ENCODE measurements at regions not wholly inside any gene's neighbourhood (a gene's known extent, or its start where the extent isn't known, plus 50 kb on each side); places are given as distances from the start of the nearest gene placed in this dataset.

- TF ChIP-seq EZH2 (IDR thresholded peaks at IDR 0.05; ENCODE audit: borderline replicate concordance): no peak
- no peaks in the 10 kb centered on the region for H4K20me1 ChIP-seq (ENCODE audit: insufficient read depth, poor library complexity, severe bottlenecking)
Measured at GRCh38 chr5:17799521-17799920, 165.3 kb downstream of the TAF11L14 start.

GRCh38 chr5:17801595-17801994, 167.3 kb downstream of the TAF11L14 start:
- H2AFZ ChIP-seq: no peak overlapping the region
- no peak overlapping the region for H3K4me2 ChIP-seq
- no peaks in the 10 kb centered on the region for H3K36me3 ChIP-seq (replicated peaks; ENCODE audit: insufficient read depth, low read depth)
- TF ChIP-seq CTCF (IDR thresholded peaks at IDR 0.05; ENCODE audit: poor library complexity) (no peak), EZH2phosphoT487 (IDR thresholded peaks at IDR 0.05; ENCODE audit: low read depth, severe bottlenecking, unreplicated experiment) (no peak), EZH2 (IDR thresholded peaks at IDR 0.05; ENCODE audit: borderline replicate concordance) (no peak)
- H3K9me2 ChIP-seq (replicated peaks; ENCODE audit: insufficient read depth): no peaks in the 10 kb centered on the region
- no peaks in the 10 kb centered on the region for H3K9me3 ChIP-seq (ENCODE audit: low read depth)
- no peak overlapping the region for H3K4me3 ChIP-seq
- WGBS (ENCODE audit: low lambda C conversion rate, missing lambda C conversion rate): 89% methylated on average over 2 of the region's 2 CpGs
- H3K27ac ChIP-seq: no peak overlapping the region
- H3K27me3 ChIP-seq: no peaks in the 10 kb centered on the region
- DNase-seq (ENCODE audit: low spot score): no peak
- peaks cover 3% of the 10 kb centered on the region for H3K4me1 ChIP-seq (ENCODE audit: insufficient read depth)
- no peaks in the 10 kb centered on the region for H4K20me1 ChIP-seq (ENCODE audit: insufficient read depth, poor library complexity, severe bottlenecking)
- no peaks in the 10 kb centered on the region for H3K79me2 ChIP-seq

More at GRCh38 chr5:17799521-17799920, 165.3 kb downstream of the TAF11L14 start:
- Histone ChIP-seq H3K79me2 (no peaks in the 10 kb centered on the region), H3K9me3 (ENCODE audit: low read depth) (no peaks in the 10 kb centered on the region), H3K27me3 (no peaks in the 10 kb centered on the region), H2AFZ (no peak overlapping the region), H3K4me3 (no peak overlapping the region), H3K36me3 (replicated peaks; ENCODE audit: insufficient read depth, low read depth) (no peaks in the 10 kb centered on the region), H3K4me2 (no peak overlapping the region), H3K9me2 (replicated peaks; ENCODE audit: insufficient read depth) (no peaks in the 10 kb centered on the region), H3K4me1 (ENCODE audit: insufficient read depth) (peaks cover 3% of the 10 kb centered on the region), H3K27ac (no peak overlapping the region)
- whole genome bisulfite sequencing (ENCODE audit: low lambda C conversion rate, missing lambda C conversion rate): 89% methylated on average over 1 of the region's 1 CpG
- DNase-seq (ENCODE audit: low spot score): no peak

GRCh38 chr5:17802256-17802655, 168.0 kb downstream of the TAF11L14 start:
- 68% methylated on average over 3 of the region's 3 CpGs for WGBS (ENCODE audit: low lambda C conversion rate, missing lambda C conversion rate)
- H3K4me3 ChIP-seq: no peak overlapping the region
- H3K4me2 ChIP-seq: no peak overlapping the region
- no peak for DNase-seq (ENCODE audit: low spot score)
- TF ChIP-seq CTCF (IDR thresholded peaks at IDR 0.05; ENCODE audit: poor library complexity): no peak
- no peak for TF ChIP-seq EZH2phosphoT487 (IDR thresholded peaks at IDR 0.05; ENCODE audit: low read depth, severe bottlenecking, unreplicated experiment)
- TF ChIP-seq EZH2 (IDR thresholded peaks at IDR 0.05; ENCODE audit: borderline replicate concordance): no peak
- H3K27me3 ChIP-seq: no peaks in the 10 kb centered on the region
- H2AFZ ChIP-seq: no peak overlapping the region
- no peaks in the 10 kb centered on the region for H3K79me2 ChIP-seq
- no peaks in the 10 kb centered on the region for H4K20me1 ChIP-seq (ENCODE audit: insufficient read depth, poor library complexity, severe bottlenecking)
- H3K36me3 ChIP-seq (replicated peaks; ENCODE audit: insufficient read depth, low read depth): no peaks in the 10 kb centered on the region
- no peaks in the 10 kb centered on the region for H3K9me2 ChIP-seq (replicated peaks; ENCODE audit: insufficient read depth)
- peaks cover 3% of the 10 kb centered on the region for H3K4me1 ChIP-seq (ENCODE audit: insufficient read depth)
- no peak overlapping the region for H3K27ac ChIP-seq
- H3K9me3 ChIP-seq (ENCODE audit: low read depth): no peaks in the 10 kb centered on the region

GRCh38 chr5:17803971-17804370, 169.7 kb downstream of the TAF11L14 start:
- Histone ChIP-seq H4K20me1 (ENCODE audit: insufficient read depth, poor library complexity, severe bottlenecking) (no peaks in the 10 kb centered on the region), H3K36me3 (replicated peaks; ENCODE audit: insufficient read depth, low read depth) (no peaks in the 10 kb centered on the region), H3K4me3 (no peak overlapping the region), H3K4me1 (ENCODE audit: insufficient read depth) (peaks cover 3% of the 10 kb centered on the region), H3K4me2 (no peak overlapping the region), H3K27me3 (no peaks in the 10 kb centered on the region), H2AFZ (no peak overlapping the region), H3K9me3 (ENCODE audit: low read depth) (no peaks in the 10 kb centered on the region), H3K9me2 (replicated peaks; ENCODE audit: insufficient read depth) (no peaks in the 10 kb centered on the region), H3K27ac (no peak overlapping the region), H3K79me2 (no peaks in the 10 kb centered on the region)
- DNase-seq (ENCODE audit: low spot score): no peak
- TF ChIP-seq CTCF (IDR thresholded peaks at IDR 0.05; ENCODE audit: poor library complexity): no peak
- no peak for TF ChIP-seq EZH2 (IDR thresholded peaks at IDR 0.05; ENCODE audit: borderline replicate concordance)
- no peak for TF ChIP-seq EZH2phosphoT487 (IDR thresholded peaks at IDR 0.05; ENCODE audit: low read depth, severe bottlenecking, unreplicated experiment)
